ENCODE measurements at regions not wholly inside any gene's neighbourhood (a gene's known extent, or its start where the extent isn't known, plus 50 kb on each side); places are given as distances from the start of the nearest gene placed in this dataset.
"Not testable (repeated sequence)": the region's sequence is repeated elsewhere in the genome, so short reads cannot be mapped to it uniquely, and the experiment has no call there.

DNA sequence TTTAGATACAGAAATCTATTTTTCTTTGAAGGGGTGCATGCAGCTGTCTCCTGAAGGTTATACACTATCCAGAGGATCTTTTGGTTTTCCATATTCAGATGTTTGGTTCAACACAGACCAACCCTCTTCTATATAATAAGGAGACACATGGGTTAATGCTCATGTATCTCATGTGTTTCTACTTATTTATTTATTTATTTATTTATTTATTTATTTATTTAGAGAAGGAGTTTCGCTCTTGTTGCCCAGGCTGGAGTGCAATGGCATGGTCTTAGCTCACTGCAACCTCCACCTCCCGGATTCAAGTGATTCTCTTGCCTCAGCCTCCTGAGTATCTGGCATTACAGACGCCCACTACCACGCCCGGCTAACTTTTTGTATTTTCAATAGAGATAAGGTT is 263.2 kb upstream of the MBL2 start:
- H3K36me3 Mint-ChIP-seq (ENCODE audit: low read depth); intact Hi-C loops (cut with micrococcal nuclease); H3K4me3 Mint-ChIP-seq; H3K27ac Mint-ChIP-seq; H3K9me3 Mint-ChIP-seq; H3K4me1 Mint-ChIP-seq (ENCODE audit: low read depth); DNase-seq (ENCODE audit: low spot score); H3K27me3 Mint-ChIP-seq (ENCODE audit: insufficient read depth): not testable (repeated sequence)

DNA sequence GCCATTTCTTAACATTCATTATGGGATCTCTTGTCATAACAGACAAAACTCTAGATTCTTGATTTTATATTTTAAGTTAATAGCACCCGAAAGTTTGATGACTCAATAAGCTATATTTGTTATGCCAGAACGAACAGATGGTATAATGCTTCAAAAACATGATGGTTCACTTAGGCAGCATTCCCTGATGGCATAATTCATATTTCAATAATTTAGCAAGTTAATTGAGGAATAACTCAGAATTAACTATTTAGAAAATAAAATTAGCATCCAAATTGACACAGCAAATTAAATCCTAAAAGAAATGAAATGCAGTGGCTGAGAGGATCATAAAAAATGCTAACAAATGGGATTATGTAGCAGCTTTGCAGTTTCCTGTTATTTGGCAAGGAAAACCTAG is 260.8 kb upstream of the MBL2 start:
- DNase-seq (ENCODE audit: low spot score) = no peak
- Mint-ChIP-seq H3K9me3 (peaks cover 3% of the 10 kb centered on the region), H3K4me1 (ENCODE audit: low read depth) (no peaks in the 10 kb centered on the region), H3K27me3 (ENCODE audit: insufficient read depth) (no peaks in the 10 kb centered on the region), H3K4me3 (no peak overlapping the region), H3K27ac (no peak overlapping the region), H3K36me3 (ENCODE audit: low read depth) (no peaks in the 10 kb centered on the region)
- intact Hi-C loops (cut with micrococcal nuclease) = no loop called here

- not testable (repeated sequence) for H3K36me3 Mint-ChIP-seq (ENCODE audit: low read depth)
These were observed 257.6 kb upstream of the MBL2 start for GRCh38 chr10:53029872-53030849.

GRCh38 chr10:53029449-53029848 is 256.9 kb upstream of the MBL2 start:
- H3K4me1 Mint-ChIP-seq (ENCODE audit: low read depth) = no peaks in the 10 kb centered on the region

More at GRCh38 chr10:53029872-53030849, 257.6 kb upstream of the MBL2 start:
- DNase-seq (ENCODE audit: low spot score); H3K27me3 Mint-ChIP-seq (ENCODE audit: insufficient read depth); intact Hi-C loops (cut with micrococcal nuclease); H3K27ac Mint-ChIP-seq; H3K4me3 Mint-ChIP-seq; H3K9me3 Mint-ChIP-seq; H3K4me1 Mint-ChIP-seq (ENCODE audit: low read depth): not testable (repeated sequence)

GRCh38 chr10:53025765-53026164 is 253.2 kb upstream of the MBL2 start:
- H3K27ac Mint-ChIP-seq; H3K4me3 Mint-ChIP-seq; DNase-seq (ENCODE audit: low spot score); intact Hi-C loops (cut with micrococcal nuclease); H3K9me3 Mint-ChIP-seq; H3K36me3 Mint-ChIP-seq (ENCODE audit: low read depth); H3K4me1 Mint-ChIP-seq (ENCODE audit: low read depth); H3K27me3 Mint-ChIP-seq (ENCODE audit: insufficient read depth): not testable (repeated sequence)

More at GRCh38 chr10:53029449-53029848, 256.9 kb upstream of the MBL2 start:
- Mint-ChIP-seq H3K27ac (no peak overlapping the region), H3K36me3 (ENCODE audit: low read depth) (no peaks in the 10 kb centered on the region), H3K9me3 (peaks cover 4% of the 10 kb centered on the region), H3K4me3 (no peak overlapping the region), H3K27me3 (ENCODE audit: insufficient read depth) (no peaks in the 10 kb centered on the region)
- DNase-seq (ENCODE audit: low spot score) = no peak
- intact Hi-C loops (cut with micrococcal nuclease) = no loop called here

DNA sequence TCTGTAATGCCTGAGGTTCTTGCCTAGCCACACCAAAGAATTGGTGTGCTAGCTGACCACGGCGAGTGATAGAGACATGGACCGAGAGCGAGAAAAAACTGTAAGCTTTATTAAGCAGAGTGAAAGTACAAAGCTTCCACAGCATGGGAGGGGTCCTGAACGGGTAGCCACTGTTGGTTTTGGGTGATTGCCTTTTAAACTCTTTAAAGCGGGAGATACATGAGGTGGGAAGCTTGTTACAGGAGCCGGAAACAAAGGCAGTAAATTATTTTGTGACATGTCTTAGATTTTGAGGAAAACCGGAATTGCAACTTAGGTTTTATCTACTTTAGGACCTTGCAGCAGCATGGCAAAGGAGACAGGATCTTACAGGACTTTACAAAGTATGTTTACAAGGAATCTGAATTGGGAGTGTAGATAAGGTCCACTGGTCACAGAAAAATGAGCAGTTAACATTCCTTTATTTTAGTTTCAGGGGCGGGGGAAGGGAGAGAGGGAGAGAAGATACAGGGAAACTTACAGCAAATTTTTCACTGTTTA is 252.7 kb upstream of the MBL2 start:
- Mint-ChIP-seq H3K4me1 (ENCODE audit: low read depth) (no peaks in the 10 kb centered on the region), H3K4me3 (no peak overlapping the region), H3K9me3 (peaks cover 4% of the 10 kb centered on the region), H3K27ac (no peak overlapping the region), H3K27me3 (ENCODE audit: insufficient read depth) (no peaks in the 10 kb centered on the region), H3K36me3 (ENCODE audit: low read depth) (no peaks in the 10 kb centered on the region)
- no peak for DNase-seq (ENCODE audit: low spot score)
- intact Hi-C loops (cut with micrococcal nuclease) = no loop called here

DNA sequence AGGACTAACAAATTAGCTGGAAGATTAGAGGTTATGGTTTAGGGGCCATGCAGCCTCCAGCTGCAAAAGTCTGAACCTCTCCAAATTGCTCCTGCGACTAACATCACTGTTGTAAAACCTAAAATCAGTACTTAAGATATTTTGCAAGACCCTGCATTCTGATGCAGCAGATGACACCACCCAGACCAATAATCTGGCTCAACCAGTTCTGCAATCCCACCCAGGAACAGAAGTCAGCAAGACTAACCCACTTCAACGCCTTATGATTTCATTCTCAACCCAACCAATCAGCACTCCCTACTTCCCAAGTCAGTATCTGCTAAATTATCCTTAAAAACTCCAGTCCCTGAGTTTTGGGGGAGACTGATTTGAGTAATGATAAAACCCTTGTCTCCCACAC is 250.8 kb upstream of the MBL2 start:
- no peak for DNase-seq (ENCODE audit: low spot score)
- Mint-ChIP-seq H3K9me3 (peaks cover 4% of the 10 kb centered on the region), H3K4me3 (no peak overlapping the region), H3K27me3 (ENCODE audit: insufficient read depth) (no peaks in the 10 kb centered on the region), H3K27ac (no peak overlapping the region), H3K4me1 (ENCODE audit: low read depth) (no peaks in the 10 kb centered on the region), H3K36me3 (ENCODE audit: low read depth) (no peaks in the 10 kb centered on the region)
- intact Hi-C loops (cut with micrococcal nuclease) = no loop called here

DNA sequence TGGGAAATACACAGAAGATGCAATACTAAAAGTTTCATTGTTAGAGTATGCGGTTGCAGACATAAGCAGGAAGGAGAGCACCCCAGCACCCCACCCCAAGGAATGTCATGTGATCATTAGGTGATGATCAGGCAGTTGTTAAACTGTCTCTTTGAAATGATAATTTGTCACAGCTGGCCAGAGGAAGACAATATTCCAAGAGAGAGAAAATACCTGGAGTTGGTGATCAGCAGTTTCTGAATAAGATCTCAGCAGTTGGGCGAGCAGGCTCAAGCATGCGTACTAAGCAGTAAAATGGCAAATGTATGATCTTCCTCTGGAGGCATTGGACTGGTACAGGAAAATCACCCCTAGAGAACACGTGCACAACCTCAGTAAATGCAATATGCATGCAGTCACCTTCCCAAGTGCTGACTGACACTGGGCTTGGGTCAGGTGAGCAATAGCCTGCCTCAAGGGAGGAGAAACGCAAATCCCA is 250.1 kb upstream of the MBL2 start:
- H3K4me1 Mint-ChIP-seq (ENCODE audit: low read depth) = no peaks in the 10 kb centered on the region
- H3K9me3 Mint-ChIP-seq = no peaks in the 10 kb centered on the region
- H3K27ac Mint-ChIP-seq = no peak overlapping the region
- intact Hi-C loops (cut with micrococcal nuclease) = no loop called here
- no peak overlapping the region for H3K4me3 Mint-ChIP-seq
- H3K27me3 Mint-ChIP-seq (ENCODE audit: insufficient read depth) = no peaks in the 10 kb centered on the region
- H3K36me3 Mint-ChIP-seq (ENCODE audit: low read depth) = no peaks in the 10 kb centered on the region
- DNase-seq (ENCODE audit: low spot score) = no peak

- no peaks in the 10 kb centered on the region for H3K27me3 Mint-ChIP-seq (ENCODE audit: insufficient read depth)
- DNase-seq (ENCODE audit: low spot score) = no peak
- H3K4me1 Mint-ChIP-seq (ENCODE audit: low read depth) = no peaks in the 10 kb centered on the region
- intact Hi-C loops (cut with micrococcal nuclease) = no loop called here
- no peaks in the 10 kb centered on the region for H3K36me3 Mint-ChIP-seq (ENCODE audit: low read depth)
- H3K27ac Mint-ChIP-seq = no peak overlapping the region
- peaks cover 3% of the 10 kb centered on the region for H3K9me3 Mint-ChIP-seq
- no peak overlapping the region for H3K4me3 Mint-ChIP-seq
These were observed 240.7 kb upstream of the MBL2 start for GRCh38 chr10:53013201-53013810.

DNA sequence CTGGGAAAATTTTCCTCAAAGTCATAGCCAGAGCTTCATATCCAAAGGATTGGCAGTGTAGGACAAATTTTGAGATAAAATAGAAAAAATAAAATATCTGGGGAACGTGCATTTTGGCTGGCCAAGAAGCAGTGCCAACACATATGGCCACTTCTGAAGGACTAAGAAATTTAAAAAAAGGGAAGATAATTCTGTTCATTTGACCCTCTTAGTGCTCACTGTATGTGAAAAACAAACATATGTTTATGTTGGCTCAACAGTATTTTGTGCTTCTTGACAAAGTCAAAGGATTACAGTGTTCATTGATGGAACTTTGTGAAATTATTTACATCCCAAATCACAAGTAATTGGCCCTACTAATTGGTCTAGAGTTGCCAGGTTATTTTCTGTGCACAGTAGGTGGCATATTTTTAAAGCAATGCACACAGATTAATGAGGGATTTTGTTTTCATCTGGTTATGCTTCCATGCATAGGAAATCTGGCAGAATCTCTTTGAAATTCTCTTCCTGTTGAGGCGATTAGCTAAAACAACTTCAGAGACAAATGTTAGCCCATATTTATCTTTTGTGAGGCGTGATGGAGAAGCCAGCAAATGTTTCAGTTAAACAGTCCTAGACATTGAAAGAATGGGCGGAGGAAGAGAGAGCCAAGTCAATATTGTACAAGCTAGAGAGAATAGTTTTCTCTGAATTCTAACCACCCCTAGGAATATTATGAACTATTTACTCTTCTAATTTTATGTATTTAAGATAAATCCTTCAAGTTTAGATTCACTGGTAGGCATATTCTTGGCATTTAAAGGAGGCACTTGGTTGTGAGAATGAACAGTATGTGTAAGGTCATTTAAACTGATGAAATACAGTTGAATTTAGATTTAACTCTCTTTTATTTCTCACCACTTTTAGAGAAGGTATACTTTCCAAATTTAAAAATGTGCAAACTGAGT is 237.7 kb upstream of the MBL2 start:
- intact Hi-C loops (cut with micrococcal nuclease) = no loop called here
- Mint-ChIP-seq H3K4me3 (no peak overlapping the region), H3K27me3 (ENCODE audit: insufficient read depth) (no peaks in the 10 kb centered on the region), H3K27ac (no peak overlapping the region), H3K36me3 (ENCODE audit: low read depth) (no peaks in the 10 kb centered on the region), H3K9me3 (peaks cover 3% of the 10 kb centered on the region), H3K4me1 (ENCODE audit: low read depth) (no peaks in the 10 kb centered on the region)
- no peak for DNase-seq (ENCODE audit: low spot score)

DNA sequence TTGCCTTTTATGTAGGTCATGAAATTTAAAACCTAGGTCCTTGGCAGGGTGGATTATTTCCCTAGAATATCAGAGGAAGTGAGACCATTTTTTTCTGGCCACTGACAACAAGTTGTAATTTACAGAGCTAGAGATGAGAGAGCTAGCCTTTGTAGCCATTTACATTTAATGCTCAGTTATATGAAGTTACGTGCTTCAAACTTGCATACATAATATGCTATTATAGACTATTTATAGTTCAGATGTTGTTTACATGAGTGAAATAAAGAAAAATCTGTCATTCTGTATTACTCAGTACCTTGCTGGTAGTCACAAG is 234.9 kb upstream of the MBL2 start:
- no peaks in the 10 kb centered on the region for H3K4me1 Mint-ChIP-seq (ENCODE audit: low read depth)
- H3K9me3 Mint-ChIP-seq = peaks cover 3% of the 10 kb centered on the region
- intact Hi-C loops (cut with micrococcal nuclease) = no loop called here
- H3K27ac Mint-ChIP-seq = no peak overlapping the region
- H3K27me3 Mint-ChIP-seq (ENCODE audit: insufficient read depth) = no peaks in the 10 kb centered on the region
- no peak for DNase-seq (ENCODE audit: low spot score)
- no peaks in the 10 kb centered on the region for H3K36me3 Mint-ChIP-seq (ENCODE audit: low read depth)
- no peak overlapping the region for H3K4me3 Mint-ChIP-seq

- H3K27me3 Mint-ChIP-seq (ENCODE audit: insufficient read depth) = no peaks in the 10 kb centered on the region
- DNase-seq (ENCODE audit: low spot score) = no peak
- no peaks in the 10 kb centered on the region for H3K36me3 Mint-ChIP-seq (ENCODE audit: low read depth)
- peaks cover 3% of the 10 kb centered on the region for H3K9me3 Mint-ChIP-seq
- intact Hi-C loops (cut with micrococcal nuclease) = no loop called here
- H3K4me1 Mint-ChIP-seq (ENCODE audit: low read depth) = no peaks in the 10 kb centered on the region
- no peak overlapping the region for H3K27ac Mint-ChIP-seq
- H3K4me3 Mint-ChIP-seq = no peak overlapping the region
These were observed 234.3 kb upstream of the MBL2 start for GRCh38 chr10:53006663-53007526.
